Lower lobe of right lung (tissue), 2 donors: ENCODE measurements at regions not wholly inside any gene's neighbourhood (a gene's known extent, or its start where the extent isn't known, plus 50 kb on each side); places are given as distances from the start of the nearest gene placed in this dataset.

Source experiments
- ATAC-seq, 2 donors: fragments of 200-7000 bp; cut with Tn5 transposase; one replicate each; pipeline ENCODE4 v1.9.1; 2020 to 2022; ENCODE audit warnings: mild to moderate bottlenecking in 2 of 2, moderate library complexity in 2 of 2
- DNase-seq: peaks from one replicate; pipeline ENCODE4 v3.0.0-alpha.2; 2020
- H3K27ac ChIP-seq: fragments of 200-600 bp; one replicate; pipeline ENCODE4 v1.8.0; 2022
- H3K27me3 ChIP-seq: fragments of 200-600 bp; one replicate; pipeline ENCODE4 v1.8.0; 2022; ENCODE audit warnings: low read depth
- H3K36me3 ChIP-seq: fragments of 200-600 bp; one replicate; pipeline ENCODE4 v1.8.0; 2022; ENCODE audit warnings: mild to moderate bottlenecking
- H3K4me1 ChIP-seq: fragments of 200-600 bp; one replicate; pipeline ENCODE4 v1.8.0; 2022
- H3K4me3 ChIP-seq: fragments of 200-600 bp; one replicate; pipeline ENCODE4 v1.8.0; 2022; ENCODE audit warnings: mild to moderate bottlenecking
- H3K9me3 ChIP-seq: fragments of 200-600 bp; one replicate; pipeline ENCODE4 v1.8.0; 2022
- intact Hi-C: fragments of 100-400 bp; cut with DNase I; formaldehyde crosslinking; loops from one replicate; pipeline ENCODE4 v1.11.0; 2022
- TF ChIP-seq, protein P1 (sequence below): fragments of 200-600 bp; IDR thresholded peaks from one replicate; pipeline ENCODE4 v1.8.0; 2022; ENCODE audit warnings: antibody characterized with exemption, mild to moderate bottlenecking
- donor health status: DM: no; HTN: yes; CAD: no; lungs with severe emphysema.

GRCh38 chr12:118534003-118534402, 157.6 kb downstream of the SUDS3 start:
- Histone ChIP-seq H3K4me1 (no peaks in the 10 kb centered on the region), H3K36me3 (no peaks in the 10 kb centered on the region), H3K27me3 (peaks cover 4% of the 10 kb centered on the region), H3K27ac (no peak overlapping the region), H3K4me3 (no peak overlapping the region), H3K9me3 (no peaks in the 10 kb centered on the region)
- no peak for DNase-seq
- TF ChIP-seq, protein P1, sequence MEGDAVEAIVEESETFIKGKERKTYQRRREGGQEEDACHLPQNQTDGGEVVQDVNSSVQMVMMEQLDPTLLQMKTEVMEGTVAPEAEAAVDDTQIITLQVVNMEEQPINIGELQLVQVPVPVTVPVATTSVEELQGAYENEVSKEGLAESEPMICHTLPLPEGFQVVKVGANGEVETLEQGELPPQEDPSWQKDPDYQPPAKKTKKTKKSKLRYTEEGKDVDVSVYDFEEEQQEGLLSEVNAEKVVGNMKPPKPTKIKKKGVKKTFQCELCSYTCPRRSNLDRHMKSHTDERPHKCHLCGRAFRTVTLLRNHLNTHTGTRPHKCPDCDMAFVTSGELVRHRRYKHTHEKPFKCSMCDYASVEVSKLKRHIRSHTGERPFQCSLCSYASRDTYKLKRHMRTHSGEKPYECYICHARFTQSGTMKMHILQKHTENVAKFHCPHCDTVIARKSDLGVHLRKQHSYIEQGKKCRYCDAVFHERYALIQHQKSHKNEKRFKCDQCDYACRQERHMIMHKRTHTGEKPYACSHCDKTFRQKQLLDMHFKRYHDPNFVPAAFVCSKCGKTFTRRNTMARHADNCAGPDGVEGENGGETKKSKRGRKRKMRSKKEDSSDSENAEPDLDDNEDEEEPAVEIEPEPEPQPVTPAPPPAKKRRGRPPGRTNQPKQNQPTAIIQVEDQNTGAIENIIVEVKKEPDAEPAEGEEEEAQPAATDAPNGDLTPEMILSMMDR = no peak
- ATAC-seq = no peak
- intact Hi-C loops = no loop called here

- H3K27me3 ChIP-seq = peaks cover 4% of the 10 kb centered on the region
- H3K4me3 ChIP-seq = no peak overlapping the region
- H3K4me1 ChIP-seq = no peaks in the 10 kb centered on the region
- ATAC-seq (no peak), DNase-seq (no peak)
- no peak overlapping the region for H3K27ac ChIP-seq
- H3K36me3 ChIP-seq = no peaks in the 10 kb centered on the region
- intact Hi-C loops = no loop called here
- TF ChIP-seq, protein P1 = no peak
- no peaks in the 10 kb centered on the region for H3K9me3 ChIP-seq
Observed at GRCh38 chr12:118536306-118536906, 160.1 kb downstream of the SUDS3 start.

GRCh38 chr12:118537481-118537917, 161.1 kb downstream of the SUDS3 start:
- no peak for DNase-seq
- Histone ChIP-seq H3K27ac (no peak overlapping the region), H3K36me3 (no peaks in the 10 kb centered on the region), H3K4me3 (no peak overlapping the region), H3K4me1 (no peaks in the 10 kb centered on the region), H3K9me3 (no peaks in the 10 kb centered on the region), H3K27me3 (peaks cover 4% of the 10 kb centered on the region)
- intact Hi-C loops = no loop called here
- TF ChIP-seq, protein P1 = no peak
- peak in 1 of 2 donors; percentile 22 for ATAC-seq

GRCh38 chr12:118541071-118541470, 164.7 kb downstream of the SUDS3 start:
- Histone ChIP-seq H3K27me3 (peaks cover 4% of the 10 kb centered on the region), H3K4me3 (no peak overlapping the region), H3K4me1 (no peaks in the 10 kb centered on the region), H3K36me3 (no peaks in the 10 kb centered on the region), H3K9me3 (no peaks in the 10 kb centered on the region), H3K27ac (no peak overlapping the region)
- DNase-seq (no peak), ATAC-seq (no peak)
- TF ChIP-seq, protein P1 = no peak
- intact Hi-C loops = no loop called here

GRCh38 chr12:118541934-118542333, 165.6 kb downstream of the SUDS3 start:
- intact Hi-C loops = no loop called here
- H3K36me3 ChIP-seq = no peaks in the 10 kb centered on the region

More at GRCh38 chr12:118541934-118542333, 165.6 kb downstream of the SUDS3 start:
- no peak overlapping the region for H3K4me3 ChIP-seq
- no peak for ATAC-seq
- H3K27me3 ChIP-seq = peaks cover 4% of the 10 kb centered on the region
- TF ChIP-seq, protein P1 = no peak
- H3K9me3 ChIP-seq = no peaks in the 10 kb centered on the region
- no peak overlapping the region for H3K27ac ChIP-seq
- H3K4me1 ChIP-seq = no peaks in the 10 kb centered on the region
- no peak for DNase-seq
